GM10266 (cell line): ENCODE measurements at regions not wholly inside any gene's neighbourhood (a gene's known extent, or its start where the extent isn't known, plus 50 kb on each side); places are given as distances from the start of the nearest gene placed in this dataset.
"Not testable (repeated sequence)": the region's sequence is repeated elsewhere in the genome, so short reads cannot be mapped to it uniquely, and the experiment has no call there.

Experiments used
- DNase-seq: peaks from one replicate; pipeline ENCODE4 v3.0.0; 2012; ENCODE audit errors: extremely low spot score
- CTCF ChIP-seq: IDR thresholded peaks from 2 replicates; pipeline ENCODE4 v1.5.1; 2012; ENCODE audit warnings: mild to moderate bottlenecking, low read depth; ENCODE audit not compliant: control insufficient read depth, insufficient read depth; ENCODE audit errors: missing control alignments

- no peak for TF ChIP-seq CTCF
- DNase-seq: no peak
These were observed 85.5 kb upstream of the ZNF800 start for GRCh38 chr7:127478024-127478355.

GRCh38 chr7:127477295-127478023 lies 85.0 kb upstream of the ZNF800 start:
- no peak for TF ChIP-seq CTCF
- no peak for DNase-seq

GRCh38 chr7:127476618-127477017 lies 84.1 kb upstream of the ZNF800 start:
- DNase-seq: no peak
- TF ChIP-seq CTCF: no peak

GRCh38 chr7:127474457-127474856 lies 81.9 kb upstream of the ZNF800 start:
- no peak for DNase-seq

GRCh38 chr7:127473409-127473808 lies 80.9 kb upstream of the ZNF800 start:
- no peak for TF ChIP-seq CTCF
- DNase-seq: no peak

More at GRCh38 chr7:127474457-127474856, 81.9 kb upstream of the ZNF800 start:
- no peak for TF ChIP-seq CTCF

GRCh38 chr7:127460077-127460476 lies 67.6 kb upstream of the ZNF800 start:
- TF ChIP-seq CTCF: no peak
- no peak for DNase-seq

GRCh38 chr7:127451258-127451657 lies 58.8 kb upstream of the ZNF800 start:
- not testable (repeated sequence) for DNase-seq

GRCh38 chr7:127448566-127448965 lies 56.1 kb upstream of the ZNF800 start:
- TF ChIP-seq CTCF: no peak
- DNase-seq: no peak
